H1 (cell line): ENCODE measurements at regions not wholly inside any gene's neighbourhood (a gene's known extent, or its start where the extent isn't known, plus 50 kb on each side); places are given as distances from the start of the nearest gene placed in this dataset.
A peak's percentile ranks its signal among the peaks of the same experiment; 100 is the strongest.

Experiments used
- BRCA1 ChIP-seq: IDR thresholded peaks from 2 replicates; pipeline ENCODE4 v1.6.1; 2012; ENCODE audit warnings: low read depth, low read length, improper control_type of control experiment
- KDM1A ChIP-seq: fragments of 200-600, 300-600 bp; sonication (generic); IDR thresholded peaks from 2 replicates; pipeline ENCODE4 v1.7.1; 2016; ENCODE audit warnings: mild to moderate bottlenecking, low read length, borderline replicate concordance
- POLR2AphosphoS5 ChIP-seq: IDR thresholded peaks from 2 replicates; pipeline ENCODE4 v1.6.1; 2011; ENCODE audit warnings: low read depth, low read length
- RAD21 ChIP-seq, 2 experiments: IDR thresholded peaks in 1 of 2; conservative IDR thresholded peaks in 1 of 2; 2 replicates each; pipeline ENCODE4 v1.6.1; 2011; ENCODE audit warnings: low read depth in 2 of 2, low read length in 2 of 2, improper control_type of control experiment in 1 of 2, inconsistent platforms in 1 of 2, mild to moderate bottlenecking in 1 of 2, moderate library complexity in 1 of 2
- TAF7 ChIP-seq: optimal IDR thresholded peaks from 2 replicates; pipeline ENCODE3; 2011; ENCODE audit warnings: low read depth, mild to moderate bottlenecking, inconsistent platforms, low read length, moderate library complexity, borderline replicate concordance
- YY1 ChIP-seq: IDR thresholded peaks from 2 replicates; pipeline ENCODE4 v1.6.1; 2011; ENCODE audit warnings: low read depth, mild to moderate bottlenecking, low read length
- TF ChIP-seq, protein P1 (sequence below), 3 experiments: IDR thresholded peaks; 1 replicate in 2 of 3; 2 replicates in 1 of 3; pipeline versions ENCODE4 v1.5.1 to v1.6.1; 2011; ENCODE audit warnings: low read length in 3 of 3, mild to moderate bottlenecking in 3 of 3, inconsistent platforms in 2 of 3, low read depth in 1 of 3, moderate library complexity in 1 of 3; ENCODE audit not compliant: insufficient read depth in 1 of 3; ENCODE audit errors: control extremely low read depth in 1 of 3
- TF ChIP-seq, protein P2 (sequence below): IDR thresholded peaks from 2 replicates; pipeline ENCODE4 v1.6.1; 2012; ENCODE audit warnings: inconsistent platforms

GRCh38 chr16:86709902-86710601 lies 131.7 kb downstream of the FOXL1 start:
- TF ChIP-seq, protein P1, sequence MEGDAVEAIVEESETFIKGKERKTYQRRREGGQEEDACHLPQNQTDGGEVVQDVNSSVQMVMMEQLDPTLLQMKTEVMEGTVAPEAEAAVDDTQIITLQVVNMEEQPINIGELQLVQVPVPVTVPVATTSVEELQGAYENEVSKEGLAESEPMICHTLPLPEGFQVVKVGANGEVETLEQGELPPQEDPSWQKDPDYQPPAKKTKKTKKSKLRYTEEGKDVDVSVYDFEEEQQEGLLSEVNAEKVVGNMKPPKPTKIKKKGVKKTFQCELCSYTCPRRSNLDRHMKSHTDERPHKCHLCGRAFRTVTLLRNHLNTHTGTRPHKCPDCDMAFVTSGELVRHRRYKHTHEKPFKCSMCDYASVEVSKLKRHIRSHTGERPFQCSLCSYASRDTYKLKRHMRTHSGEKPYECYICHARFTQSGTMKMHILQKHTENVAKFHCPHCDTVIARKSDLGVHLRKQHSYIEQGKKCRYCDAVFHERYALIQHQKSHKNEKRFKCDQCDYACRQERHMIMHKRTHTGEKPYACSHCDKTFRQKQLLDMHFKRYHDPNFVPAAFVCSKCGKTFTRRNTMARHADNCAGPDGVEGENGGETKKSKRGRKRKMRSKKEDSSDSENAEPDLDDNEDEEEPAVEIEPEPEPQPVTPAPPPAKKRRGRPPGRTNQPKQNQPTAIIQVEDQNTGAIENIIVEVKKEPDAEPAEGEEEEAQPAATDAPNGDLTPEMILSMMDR (IDR thresholded peaks at IDR 0.05; ENCODE audit: control extremely low read depth in 1 of 3, insufficient read depth in 1 of 3, low read depth in 1 of 3, low read length in 3 of 3): peak; percentile 9 to 33 (median 28); a peak in 3 of 4 replicates
- TF ChIP-seq RAD21 (IDR thresholded peaks at IDR 0.05 in 1 of 2, conservative IDR thresholded peaks at IDR 0.05 in 1 of 2; ENCODE audit: low read depth in 2 of 2, low read length in 2 of 2) (peak; percentile 35 to 52), TAF7 (no peak), KDM1A (no peak), BRCA1 (no peak), YY1 (no peak), POLR2AphosphoS5 (no peak)
- TF ChIP-seq, protein P2, sequence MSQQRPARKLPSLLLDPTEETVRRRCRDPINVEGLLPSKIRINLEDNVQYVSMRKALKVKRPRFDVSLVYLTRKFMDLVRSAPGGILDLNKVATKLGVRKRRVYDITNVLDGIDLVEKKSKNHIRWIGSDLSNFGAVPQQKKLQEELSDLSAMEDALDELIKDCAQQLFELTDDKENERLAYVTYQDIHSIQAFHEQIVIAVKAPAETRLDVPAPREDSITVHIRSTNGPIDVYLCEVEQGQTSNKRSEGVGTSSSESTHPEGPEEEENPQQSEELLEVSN: no peak
